ENCODE measurements at regions not wholly inside any gene's neighbourhood (a gene's known extent, or its start where the extent isn't known, plus 50 kb on each side); places are given as distances from the start of the nearest gene placed in this dataset.

DNA sequence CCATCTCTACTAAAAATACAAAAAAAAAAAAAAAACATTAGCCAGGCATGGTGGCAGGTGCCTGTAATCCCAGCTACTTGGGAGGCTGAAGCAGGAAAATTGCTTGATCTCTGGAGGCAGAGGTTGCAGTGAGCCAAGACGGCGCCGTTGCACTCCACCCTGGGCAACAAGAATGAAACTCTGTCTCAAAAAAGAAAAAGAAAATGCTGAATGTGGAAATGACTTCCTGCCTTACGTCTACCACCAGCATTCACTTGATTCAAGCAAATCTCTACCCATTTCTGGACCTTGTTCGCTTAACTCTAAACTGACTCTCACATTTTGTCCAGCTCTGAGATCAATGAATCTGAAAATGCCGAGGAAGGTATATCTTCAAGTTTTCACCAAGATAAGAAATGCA is 825.3 kb downstream of the TRIB2 start:
- TF ChIP-seq, protein P1, sequence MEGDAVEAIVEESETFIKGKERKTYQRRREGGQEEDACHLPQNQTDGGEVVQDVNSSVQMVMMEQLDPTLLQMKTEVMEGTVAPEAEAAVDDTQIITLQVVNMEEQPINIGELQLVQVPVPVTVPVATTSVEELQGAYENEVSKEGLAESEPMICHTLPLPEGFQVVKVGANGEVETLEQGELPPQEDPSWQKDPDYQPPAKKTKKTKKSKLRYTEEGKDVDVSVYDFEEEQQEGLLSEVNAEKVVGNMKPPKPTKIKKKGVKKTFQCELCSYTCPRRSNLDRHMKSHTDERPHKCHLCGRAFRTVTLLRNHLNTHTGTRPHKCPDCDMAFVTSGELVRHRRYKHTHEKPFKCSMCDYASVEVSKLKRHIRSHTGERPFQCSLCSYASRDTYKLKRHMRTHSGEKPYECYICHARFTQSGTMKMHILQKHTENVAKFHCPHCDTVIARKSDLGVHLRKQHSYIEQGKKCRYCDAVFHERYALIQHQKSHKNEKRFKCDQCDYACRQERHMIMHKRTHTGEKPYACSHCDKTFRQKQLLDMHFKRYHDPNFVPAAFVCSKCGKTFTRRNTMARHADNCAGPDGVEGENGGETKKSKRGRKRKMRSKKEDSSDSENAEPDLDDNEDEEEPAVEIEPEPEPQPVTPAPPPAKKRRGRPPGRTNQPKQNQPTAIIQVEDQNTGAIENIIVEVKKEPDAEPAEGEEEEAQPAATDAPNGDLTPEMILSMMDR (IDR thresholded peaks at IDR 0.05; ENCODE audit: borderline replicate concordance, extremely low read depth, low read length, poor library complexity, severe bottlenecking) = no peak
- no peak for TF ChIP-seq EZH2 (IDR thresholded peaks at IDR 0.05; ENCODE audit: borderline replicate concordance, low read depth, low read length, severe bottlenecking)
